ENCODE measurements at regions not wholly inside any gene's neighbourhood (a gene's known extent, or its start where the extent isn't known, plus 50 kb on each side); places are given as distances from the start of the nearest gene placed in this dataset.

DNA sequence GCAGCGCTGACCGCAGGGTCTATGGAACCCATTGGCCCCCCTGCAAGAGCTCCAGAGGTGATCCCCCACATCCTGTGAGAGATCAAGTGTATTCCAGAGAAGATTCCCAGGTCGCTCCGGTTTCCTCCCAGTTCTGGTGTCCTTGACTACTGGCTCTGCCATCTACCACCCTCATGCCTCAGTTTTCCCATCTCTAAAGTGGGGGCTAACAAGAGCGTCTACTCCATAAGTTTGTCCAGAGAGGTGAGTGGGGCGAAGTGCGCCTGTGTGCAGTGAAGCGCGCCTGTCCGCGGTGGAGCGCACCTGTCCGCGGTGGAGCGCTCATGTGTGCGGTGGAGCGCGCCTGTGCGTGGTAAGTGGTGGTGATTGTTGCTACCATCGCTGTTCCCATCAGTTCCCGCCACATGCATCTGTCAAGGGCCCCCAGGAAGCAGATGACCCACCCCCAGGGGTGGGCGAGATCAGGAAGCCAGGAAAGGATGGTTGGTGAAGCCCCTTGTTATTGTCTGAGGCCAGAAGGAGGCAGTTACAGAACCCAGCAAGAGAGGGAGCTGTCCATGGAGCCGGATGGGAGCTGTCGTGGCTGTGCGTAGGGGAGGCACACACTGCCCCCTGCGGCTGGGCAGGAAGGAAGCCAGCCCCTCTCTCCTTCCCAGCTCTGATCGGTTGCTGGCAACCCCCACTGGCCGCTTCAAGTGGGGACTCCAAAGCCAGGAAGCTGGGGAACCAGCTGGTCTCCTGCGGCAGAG, 73.2 kb upstream of the FGF3 start:
- TF ChIP-seq CTCF (IDR thresholded peaks at IDR 0.05) (no peak), POLR2A (IDR thresholded peaks at IDR 0.05) (no peak)
